ENCODE measurements at regions not wholly inside any gene's neighbourhood (a gene's known extent, or its start where the extent isn't known, plus 50 kb on each side); places are given as distances from the start of the nearest gene placed in this dataset.

GRCh38 chr10:4034907-4035598, 250.0 kb upstream of the KLF6 start:
- DNase-seq: no peak

GRCh38 chr10:4033341-4033896, 248.4 kb upstream of the KLF6 start:
- DNase-seq: no peak

GRCh38 chr10:4029866-4030265, 244.9 kb upstream of the KLF6 start:
- DNase-seq: no peak

- DNase-seq: no peak
Observed at GRCh38 chr10:4028854-4029583, 244.0 kb upstream of the KLF6 start.

- no peak for DNase-seq
Observed at GRCh38 chr10:4028027-4028471, 243.0 kb upstream of the KLF6 start.

GRCh38 chr10:4025339-4025738, 240.3 kb upstream of the KLF6 start:
- no peak for DNase-seq

- DNase-seq: no peak
Observed at GRCh38 chr10:4024516-4025245, 239.7 kb upstream of the KLF6 start.

GRCh38 chr10:4024027-4024426, 239.0 kb upstream of the KLF6 start:
- DNase-seq: no peak

GRCh38 chr10:4022473-4022872, 237.5 kb upstream of the KLF6 start:
- no peak for DNase-seq

- no peak for DNase-seq
Observed at GRCh38 chr10:4020631-4021030, 235.6 kb upstream of the KLF6 start.

- no peak for DNase-seq
Observed at GRCh38 chr10:4018054-4018511, 233.1 kb upstream of the KLF6 start.

- no peak for DNase-seq
Observed at GRCh38 chr10:4017336-4017735, 232.3 kb upstream of the KLF6 start.

GRCh38 chr10:4016214-4016740, 231.3 kb upstream of the KLF6 start:
- no peak for DNase-seq

GRCh38 chr10:4013651-4014121, 228.7 kb upstream of the KLF6 start:
- no peak for DNase-seq

- DNase-seq: no peak
Observed at GRCh38 chr10:4012848-4013247, 227.8 kb upstream of the KLF6 start.

- no peak for DNase-seq
Observed at GRCh38 chr10:4011136-4011812, 226.3 kb upstream of the KLF6 start.

- DNase-seq: no peak
Observed at GRCh38 chr10:4008676-4009382, 223.8 kb upstream of the KLF6 start.

GRCh38 chr10:4007771-4008170, 222.8 kb upstream of the KLF6 start:
- DNase-seq: no peak

GRCh38 chr10:4006858-4007257, 221.8 kb upstream of the KLF6 start:
- no peak for DNase-seq

GRCh38 chr10:4006051-4006450, 221.0 kb upstream of the KLF6 start:
- DNase-seq: no peak

- no peak for DNase-seq
Observed at GRCh38 chr10:4004990-4005389, 220.0 kb upstream of the KLF6 start.

- DNase-seq: no peak
Observed at GRCh38 chr10:4004144-4004543, 219.1 kb upstream of the KLF6 start.

All from cerebellar nuclear complex (tissue), 1 donor.